ENCODE measurements at regions not wholly inside any gene's neighbourhood (a gene's known extent, or its start where the extent isn't known, plus 50 kb on each side); places are given as distances from the start of the nearest gene placed in this dataset.

GRCh38 chr13:73608157-73608516 is 526.1 kb downstream of the KLF12 start:
- POLR2A ChIA-PET = no interaction called here
- H3K9me3 Mint-ChIP-seq = no peaks in the 10 kb centered on the region
- DNase-seq = no peak
- intact Hi-C loops (cut with micrococcal nuclease) = no loop called here
- H3K36me3 Mint-ChIP-seq (ENCODE audit: low read depth) = no peaks in the 10 kb centered on the region
- no peak for TF ChIP-seq CTCF (IDR thresholded peaks at IDR 0.05)
- H3K27ac Mint-ChIP-seq = no peak overlapping the region
- no peaks in the 10 kb centered on the region for H3K27me3 Mint-ChIP-seq
- no peaks in the 10 kb centered on the region for H3K4me1 Mint-ChIP-seq
- H3K4me3 Mint-ChIP-seq = no peak overlapping the region
- CTCF ChIA-PET = no interaction called here
- no peak for ATAC-seq (ENCODE audit: low read depth)

- no peaks in the 10 kb centered on the region for H3K9me3 Mint-ChIP-seq
- ChIA-PET POLR2A (no interaction called here), CTCF (no interaction called here)
- ATAC-seq (ENCODE audit: low read depth) (no peak), DNase-seq (no peak)
- H3K27ac Mint-ChIP-seq = no peak overlapping the region
- no peak for TF ChIP-seq CTCF (IDR thresholded peaks at IDR 0.05)
- intact Hi-C loops (cut with micrococcal nuclease) = no loop called here
- no peaks in the 10 kb centered on the region for H3K36me3 Mint-ChIP-seq (ENCODE audit: low read depth)
- no peaks in the 10 kb centered on the region for H3K27me3 Mint-ChIP-seq
- H3K4me1 Mint-ChIP-seq = no peaks in the 10 kb centered on the region
- H3K4me3 Mint-ChIP-seq = no peak overlapping the region
Observed at GRCh38 chr13:73607489-73608156, 526.6 kb downstream of the KLF12 start.

- ChIA-PET CTCF (no interaction called here), POLR2A (no interaction called here)
- no peaks in the 10 kb centered on the region for H3K36me3 Mint-ChIP-seq (ENCODE audit: low read depth)
- H3K4me1 Mint-ChIP-seq = no peaks in the 10 kb centered on the region
- TF ChIP-seq CTCF (IDR thresholded peaks at IDR 0.05) = no peak
- intact Hi-C loops (cut with micrococcal nuclease) = no loop called here
- no peaks in the 10 kb centered on the region for H3K27me3 Mint-ChIP-seq
- no peak for DNase-seq
- H3K9me3 Mint-ChIP-seq = no peaks in the 10 kb centered on the region
- H3K27ac Mint-ChIP-seq = no peak overlapping the region
- no peak for ATAC-seq (ENCODE audit: low read depth)
- no peak overlapping the region for H3K4me3 Mint-ChIP-seq
Observed at GRCh38 chr13:73603646-73604045, 530.6 kb downstream of the KLF12 start.

GRCh38 chr13:73602295-73602694 is 531.9 kb downstream of the KLF12 start:
- Mint-ChIP-seq H3K9me3 (no peaks in the 10 kb centered on the region), H3K27me3 (no peaks in the 10 kb centered on the region), H3K4me3 (no peak overlapping the region), H3K27ac (no peak overlapping the region), H3K36me3 (ENCODE audit: low read depth) (no peaks in the 10 kb centered on the region), H3K4me1 (no peaks in the 10 kb centered on the region)
- intact Hi-C loops (cut with micrococcal nuclease) = no loop called here
- ChIA-PET CTCF (no interaction called here), POLR2A (no interaction called here)
- ATAC-seq (ENCODE audit: low read depth) (no peak), DNase-seq (no peak)
- no peak for TF ChIP-seq CTCF (IDR thresholded peaks at IDR 0.05)

- Mint-ChIP-seq H3K27me3 (no peaks in the 10 kb centered on the region), H3K27ac (no peak overlapping the region), H3K36me3 (ENCODE audit: low read depth) (no peaks in the 10 kb centered on the region), H3K9me3 (no peaks in the 10 kb centered on the region), H3K4me1 (no peaks in the 10 kb centered on the region), H3K4me3 (no peak overlapping the region)
- ATAC-seq (ENCODE audit: low read depth) (no peak), DNase-seq (no peak)
- intact Hi-C loops (cut with micrococcal nuclease) = no loop called here
- ChIA-PET CTCF (no interaction called here), POLR2A (no interaction called here)
- TF ChIP-seq CTCF (IDR thresholded peaks at IDR 0.05) = no peak
Observed at GRCh38 chr13:73601708-73602107, 532.5 kb downstream of the KLF12 start.

Data from activated B cell treated with CpG ODN at 0.5 μM for 24 hours (primary cell).